ENCODE measurements at regions not wholly inside any gene's neighbourhood (a gene's known extent, or its start where the extent isn't known, plus 50 kb on each side); places are given as distances from the start of the nearest gene placed in this dataset.

GRCh38 chr2:190810981-190811587, 69.5 kb upstream of the GLS start:
- DNase-seq, result no peak

GRCh38 chr2:190811811-190812210, 68.8 kb upstream of the GLS start:
- no peak for DNase-seq

- no peak for DNase-seq
These were observed 67.9 kb upstream of the GLS start for GRCh38 chr2:190812506-190813294.

- no peak for DNase-seq
These were observed 65.4 kb upstream of the GLS start for GRCh38 chr2:190815226-190815625.

- no peak for DNase-seq
These were observed 63.5 kb upstream of the GLS start for GRCh38 chr2:190817082-190817481.

GRCh38 chr2:190819840-190820301, 60.8 kb upstream of the GLS start:
- no peak for DNase-seq

DNA sequence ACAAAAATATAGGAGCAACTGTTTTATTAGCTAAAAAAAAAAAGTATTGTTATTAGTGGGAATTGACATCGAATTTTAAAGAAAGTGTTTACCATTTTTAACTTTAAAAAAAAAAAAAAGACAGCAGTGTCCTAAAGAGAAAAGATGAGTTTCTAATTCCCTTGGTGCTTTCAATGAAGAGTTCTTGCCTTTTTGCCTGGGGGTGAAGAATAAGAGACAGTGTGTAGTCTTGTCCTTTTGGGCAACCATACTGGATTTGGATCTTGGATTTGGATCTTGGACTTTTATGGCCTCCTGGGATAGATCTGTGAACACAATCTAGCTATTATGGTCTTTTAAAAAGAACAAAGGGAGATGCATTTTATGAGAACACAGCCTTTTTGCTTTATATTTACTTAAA, 60.2 kb upstream of the GLS start:
- no peak for DNase-seq

GRCh38 chr2:190822043-190822442, 58.6 kb upstream of the GLS start:
- DNase-seq, result no peak

DNA sequence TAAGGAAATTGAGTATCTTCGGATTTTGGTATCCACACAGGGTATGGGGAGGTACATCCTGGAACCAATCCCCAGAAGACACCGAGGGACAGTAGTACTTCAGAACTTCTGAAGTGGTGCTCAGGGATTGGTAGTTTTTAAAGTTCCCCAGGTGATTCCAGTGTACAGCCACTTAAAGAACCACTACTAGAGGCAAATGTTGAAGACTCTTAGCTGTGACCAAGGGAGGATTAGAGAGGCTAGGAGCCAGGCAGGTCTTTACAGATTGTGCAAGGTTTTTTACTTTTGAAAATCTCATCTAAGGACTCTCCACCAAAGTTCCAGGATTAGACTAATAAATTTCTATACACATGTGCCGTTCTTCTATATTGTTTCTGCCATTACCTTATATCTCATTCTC, 52.9 kb upstream of the GLS start:
- DNase-seq, result no peak

GRCh38 chr2:190829642-190830041, 51.0 kb upstream of the GLS start:
- no peak for DNase-seq

Measured in NK-92 treated with Interleukin-12 subunit alpha and Interleukin-12 subunit beta, amount 100 ng/mL, for 24 hours (cell line).